GM19455 (cell line): ENCODE measurements at regions not wholly inside any gene's neighbourhood (a gene's known extent, or its start where the extent isn't known, plus 50 kb on each side); places are given as distances from the start of the nearest gene placed in this dataset.
"Not testable (repeated sequence)": the region's sequence is repeated elsewhere in the genome, so short reads cannot be mapped to it uniquely, and the experiment has no call there.

Experiments used
- ATAC-seq: cut with Tn5 transposase; IDR thresholded peaks from one replicate; pipeline ENCODE4 v1.9.1; 2021; ENCODE audit not compliant: unreplicated experiment

- no peak for ATAC-seq
These were observed 86.3 kb downstream of the NUS1 start for GRCh38 chr6:117761610-117762009.

- ATAC-seq = peak; percentile 98
These were observed 96.1 kb downstream of the NUS1 start for GRCh38 chr6:117771403-117771802.

GRCh38 chr6:117776441-117776840 lies 101.2 kb downstream of the NUS1 start:
- no peak for ATAC-seq

GRCh38 chr6:117781550-117781949 lies 106.3 kb downstream of the NUS1 start:
- ATAC-seq = no peak

GRCh38 chr6:117783279-117783678 lies 108.0 kb downstream of the NUS1 start:
- ATAC-seq = no peak

- ATAC-seq = no peak
These were observed 115.7 kb downstream of the NUS1 start for GRCh38 chr6:117791012-117791411.

- no peak for ATAC-seq
These were observed 111.8 kb upstream of the SLC35F1 start for GRCh38 chr6:117795234-117795633.

GRCh38 chr6:117798819-117799218 lies 108.2 kb upstream of the SLC35F1 start:
- not testable (repeated sequence) for ATAC-seq

GRCh38 chr6:117810269-117810668 lies 96.8 kb upstream of the SLC35F1 start:
- no peak for ATAC-seq

GRCh38 chr6:117817499-117817898 lies 89.6 kb upstream of the SLC35F1 start:
- ATAC-seq = no peak

GRCh38 chr6:117817992-117818391 lies 89.1 kb upstream of the SLC35F1 start:
- ATAC-seq = no peak

- ATAC-seq = no peak
These were observed 88.6 kb upstream of the SLC35F1 start for GRCh38 chr6:117818449-117818848.

- no peak for ATAC-seq
These were observed 77.3 kb upstream of the SLC35F1 start for GRCh38 chr6:117829594-117830319.

- ATAC-seq = no peak
These were observed 69.8 kb upstream of the SLC35F1 start for GRCh38 chr6:117837261-117837660.

GRCh38 chr6:117840541-117840983 lies 66.5 kb upstream of the SLC35F1 start:
- ATAC-seq = no peak

GRCh38 chr6:117847912-117848311 lies 59.2 kb upstream of the SLC35F1 start:
- no peak for ATAC-seq

- no peak for ATAC-seq
These were observed 58.0 kb upstream of the SLC35F1 start for GRCh38 chr6:117849087-117849486.
